ENCODE measurements at regions not wholly inside any gene's neighbourhood (a gene's known extent, or its start where the extent isn't known, plus 50 kb on each side); places are given as distances from the start of the nearest gene placed in this dataset.

DNA sequence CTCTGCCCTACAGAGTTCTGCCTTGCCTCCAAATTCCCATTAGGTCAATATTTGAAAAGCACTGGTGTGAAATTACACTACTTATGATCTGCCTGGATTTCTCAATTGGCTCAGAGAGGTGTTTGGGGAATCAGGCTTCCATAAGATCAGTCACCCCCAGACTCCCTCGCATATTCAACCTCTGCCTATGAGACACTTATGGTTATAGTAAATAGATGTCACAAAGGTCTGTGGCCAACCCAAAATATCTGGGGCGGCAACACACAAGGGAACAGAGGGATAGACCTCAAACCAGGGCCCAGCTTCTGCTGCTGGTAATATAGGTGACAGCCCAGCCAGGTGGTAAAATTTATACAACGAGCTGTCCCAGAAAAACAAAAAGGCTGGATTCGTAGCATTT is 376.7 kb upstream of the ZMIZ1 start:
- no peak for TF ChIP-seq EZH2 (IDR thresholded peaks at IDR 0.05; ENCODE audit: borderline replicate concordance, low read length)
- no peak for TF ChIP-seq CTCF (conservative IDR thresholded peaks at IDR 0.05 in 1 of 2, IDR thresholded peaks at IDR 0.05 in 1 of 2; ENCODE audit: extremely low read depth in 1 of 2, insufficient read depth in 1 of 2, low read depth in 1 of 2, low read length in 2 of 2)

All from mammary epithelial cell (primary cell).